H9 (cell line): ENCODE measurements at regions not wholly inside any gene's neighbourhood (a gene's known extent, or its start where the extent isn't known, plus 50 kb on each side); places are given as distances from the start of the nearest gene placed in this dataset.

Experiments
- DNase-seq: peaks from one replicate; pipeline ENCODE4 v3.0.0-alpha.2; 2017
- H2AFZ ChIP-seq: one replicate; pipeline ENCODE4 v1.6.1; 2013; ENCODE audit warnings: mild to moderate bottlenecking, low read length, control low read depth, moderate library complexity
- H2AK5ac ChIP-seq: 2 replicates; pipeline ENCODE4 v1.6.1; 2013; ENCODE audit warnings: low read length, control low read depth, mixed read lengths; ENCODE audit not compliant: insufficient read length
- H2BK120ac ChIP-seq: one replicate; pipeline ENCODE4 v1.6.1; 2013; ENCODE audit warnings: low read depth, mild to moderate bottlenecking, low read length, control low read depth, inconsistent platforms; ENCODE audit not compliant: poor library complexity, severe bottlenecking
- H2BK12ac ChIP-seq: 2 replicates; pipeline ENCODE4 v1.6.1; 2013; ENCODE audit warnings: low read length, control low read depth, mixed read lengths, low read depth; ENCODE audit not compliant: insufficient read length
- H2BK15ac ChIP-seq: 2 replicates; pipeline ENCODE4 v1.6.1; 2013; ENCODE audit warnings: low read depth, low read length, control low read depth
- H2BK20ac ChIP-seq: one replicate; pipeline ENCODE4 v1.6.1; 2013; ENCODE audit warnings: low read depth, mild to moderate bottlenecking, low read length, control low read depth, inconsistent platforms; ENCODE audit not compliant: poor library complexity, severe bottlenecking
- H2BK5ac ChIP-seq: 2 replicates; pipeline ENCODE4 v1.6.1; 2013; ENCODE audit warnings: low read length, control low read depth, mixed read lengths; ENCODE audit not compliant: insufficient read length
- H3K14ac ChIP-seq: 2 replicates; pipeline ENCODE4 v1.6.1; 2013; ENCODE audit warnings: low read length, control low read depth; ENCODE audit not compliant: insufficient read depth
- H3K18ac ChIP-seq: 2 replicates; pipeline ENCODE4 v1.6.1; 2013; ENCODE audit warnings: low read depth, mild to moderate bottlenecking, mixed read lengths, low read length, control low read depth; ENCODE audit not compliant: insufficient read length
- H3K23ac ChIP-seq: 2 replicates; pipeline ENCODE4 v1.6.1; 2013; ENCODE audit warnings: low read length, control low read depth, mixed read lengths, low read depth; ENCODE audit not compliant: insufficient read length
- H3K23me2 ChIP-seq: 2 replicates; pipeline ENCODE4 v1.6.1; 2013; ENCODE audit warnings: low read depth, mild to moderate bottlenecking, mixed read lengths, low read length, control low read depth; ENCODE audit not compliant: insufficient read length, poor library complexity, severe bottlenecking
- H3K27ac ChIP-seq: 2 replicates; pipeline ENCODE4 v1.5.1; 2013; ENCODE audit warnings: low read length, control low read depth, mixed read lengths, low read depth; ENCODE audit not compliant: insufficient read length
- H3K27me3 ChIP-seq: 2 replicates; pipeline ENCODE4 v1.6.1; 2013; ENCODE audit warnings: low read length, control low read depth, inconsistent platforms; ENCODE audit not compliant: insufficient read depth
- H3K4ac ChIP-seq: 2 replicates; pipeline ENCODE4 v1.6.1; 2013; ENCODE audit warnings: low read depth, mild to moderate bottlenecking, control low read depth, inconsistent platforms, low read length, moderate library complexity
- H3K4me1 ChIP-seq: 2 replicates; pipeline ENCODE4 v1.6.1; 2013; ENCODE audit warnings: low read length, control low read depth, inconsistent platforms; ENCODE audit not compliant: insufficient read depth
- H3K4me2 ChIP-seq: 2 replicates; pipeline ENCODE4 v1.6.1; 2013; ENCODE audit warnings: low read length, control low read depth, mixed read lengths; ENCODE audit not compliant: insufficient read length, insufficient read depth
- H3K56ac ChIP-seq: 2 replicates; pipeline ENCODE4 v1.6.1; 2013; ENCODE audit warnings: low read depth, mild to moderate bottlenecking, mixed read lengths, low read length, control low read depth; ENCODE audit not compliant: insufficient read length
- H3K79me1 ChIP-seq: 2 replicates; pipeline ENCODE4 v1.6.1; 2013; ENCODE audit warnings: low read depth, mild to moderate bottlenecking, moderate library complexity, low read length, control low read depth, inconsistent platforms; ENCODE audit not compliant: insufficient read depth, poor library complexity, severe bottlenecking
- H3K79me2 ChIP-seq: 2 replicates; pipeline ENCODE4 v1.6.1; 2013; ENCODE audit warnings: low read length, control low read depth, inconsistent platforms; ENCODE audit not compliant: insufficient read depth
- H3K9ac ChIP-seq: 2 replicates; pipeline ENCODE4 v1.6.1; 2013; ENCODE audit warnings: low read length, control low read depth, mixed read lengths; ENCODE audit not compliant: insufficient read length; ENCODE audit errors: extremely low read depth
- H3K9me3 ChIP-seq: one replicate; pipeline ENCODE4 v1.6.1; 2013; ENCODE audit warnings: low read depth, low read length, inconsistent platforms; ENCODE audit not compliant: control insufficient read depth
- H3T11ph ChIP-seq: one replicate; pipeline ENCODE4 v1.6.1; 2013; ENCODE audit warnings: mild to moderate bottlenecking, low read length, control low read depth, inconsistent platforms
- H4K20me1 ChIP-seq: one replicate; pipeline ENCODE4 v1.6.1; 2013; ENCODE audit not compliant: control insufficient read depth, insufficient read length, insufficient read depth
- H4K5ac ChIP-seq: 2 replicates; pipeline ENCODE4 v1.6.1; 2013; ENCODE audit warnings: low read depth, mild to moderate bottlenecking, mixed read lengths, low read length, control low read depth; ENCODE audit not compliant: insufficient read length
- H4K8ac ChIP-seq: replicated peaks from 2 replicates; pipeline ENCODE4 v1.6.1; 2013; ENCODE audit warnings: low read length, control low read depth, mixed read lengths, low read depth; ENCODE audit not compliant: insufficient read length
- H4K91ac ChIP-seq: 2 replicates; pipeline ENCODE4 v1.6.1; 2013; ENCODE audit warnings: low read depth, mild to moderate bottlenecking, moderate library complexity, mixed read lengths, low read length, control low read depth; ENCODE audit not compliant: insufficient read length
- H3K27ac Mint-ChIP-seq, 3 experiments: 2 replicates in 2 of 3; 3 replicates in 1 of 3; pipeline ENCODE4 v1.8.0; 2020 to 2021; ENCODE audit warnings: mixed read lengths in 3 of 3, mild to moderate bottlenecking in 1 of 3, moderate library complexity in 1 of 3
- H3K27me3 Mint-ChIP-seq: 2 replicates; pipeline ENCODE4 v1.8.0; 2021; ENCODE audit warnings: low read depth, mild to moderate bottlenecking, moderate library complexity, mixed read lengths
- H3K36me3 Mint-ChIP-seq, 3 experiments: 2 replicates in 2 of 3; 3 replicates in 1 of 3; pipeline ENCODE4 v1.8.0; 2020 to 2021; ENCODE audit warnings: low read depth in 3 of 3, mixed read lengths in 3 of 3; ENCODE audit not compliant: insufficient read depth in 1 of 3
- H3K4me1 Mint-ChIP-seq, 2 experiments: 2 replicates each; pipeline ENCODE4 v1.8.0; 2020; ENCODE audit warnings: mixed read lengths in 2 of 2
- H3K4me3 Mint-ChIP-seq, 2 experiments: 2 replicates in 1 of 2; 3 replicates in 1 of 2; pipeline ENCODE4 v1.8.0; 2020 to 2021; ENCODE audit warnings: mild to moderate bottlenecking in 2 of 2, mixed read lengths in 2 of 2, moderate library complexity in 1 of 2
- H3K9me3 Mint-ChIP-seq, 2 experiments: 2 replicates in 1 of 2; 3 replicates in 1 of 2; pipeline ENCODE4 v1.8.0; 2020; ENCODE audit warnings: mild to moderate bottlenecking in 2 of 2, mixed read lengths in 2 of 2, moderate library complexity in 1 of 2
- WGBS: extraction: QIAGEN DNeasy Blood & Tissue Kit; methylation state at CpG from one replicate; pipeline ENCODE4 v1.1.7; 2013; ENCODE audit warnings: missing lambda C conversion rate, low lambda C conversion rate, mixed read lengths; ENCODE audit not compliant: insufficient read length; ENCODE audit errors: extremely low coverage; 5-methylcytosine and 5-hydroxymethylcytosine counted together
- TF ChIP-seq, protein P1 (sequence below): fragments of 200-600 bp; sonication (generic); conservative IDR thresholded peaks from 3 replicates; pipeline ENCODE4 v1.8.0; 2021; ENCODE audit warnings: antibody characterized with exemption, mild to moderate bottlenecking

GRCh38 chr11:27963370-27963769, 144.6 kb downstream of the KIF18A start:
- Histone ChIP-seq H3K79me2 (no peaks in the 10 kb centered on the region), H3K18ac (no peak overlapping the region), H3K4ac (no peak overlapping the region), H3K9ac (no peak overlapping the region), H3K23me2 (no peaks in the 10 kb centered on the region), H4K5ac (no peak overlapping the region), H3K27ac (no peak overlapping the region), H3K9me3 (no peaks in the 10 kb centered on the region), H3K14ac (no peak overlapping the region), H2AFZ (no peak overlapping the region), H4K8ac (no peak overlapping the region), H2BK120ac (no peak overlapping the region), H3K79me1 (no peaks in the 10 kb centered on the region), H3K56ac (no peak overlapping the region), H2BK12ac (no peak overlapping the region), H4K20me1 (no peaks in the 10 kb centered on the region), H3K4me2 (no peak overlapping the region), H3K4me1 (no peaks in the 10 kb centered on the region; the same call in 1 of the 2 replicates), H2BK15ac (no peak overlapping the region), H3T11ph (no peak overlapping the region), H3K27me3 (no peaks in the 10 kb centered on the region), H2BK20ac (no peak overlapping the region), H2AK5ac (no peak overlapping the region), H2BK5ac (no peak overlapping the region), H3K23ac (no peak overlapping the region), H4K91ac (no peak overlapping the region)
- no peaks in the 10 kb centered on the region for H3K9me3 Mint-ChIP-seq
- H3K27me3 Mint-ChIP-seq, result no peaks in the 10 kb centered on the region
- WGBS, result no CpG with 5 or more reads among the region's 2 CpGs
- H3K36me3 Mint-ChIP-seq, result no peaks in the 10 kb centered on the region
- TF ChIP-seq, protein P1, sequence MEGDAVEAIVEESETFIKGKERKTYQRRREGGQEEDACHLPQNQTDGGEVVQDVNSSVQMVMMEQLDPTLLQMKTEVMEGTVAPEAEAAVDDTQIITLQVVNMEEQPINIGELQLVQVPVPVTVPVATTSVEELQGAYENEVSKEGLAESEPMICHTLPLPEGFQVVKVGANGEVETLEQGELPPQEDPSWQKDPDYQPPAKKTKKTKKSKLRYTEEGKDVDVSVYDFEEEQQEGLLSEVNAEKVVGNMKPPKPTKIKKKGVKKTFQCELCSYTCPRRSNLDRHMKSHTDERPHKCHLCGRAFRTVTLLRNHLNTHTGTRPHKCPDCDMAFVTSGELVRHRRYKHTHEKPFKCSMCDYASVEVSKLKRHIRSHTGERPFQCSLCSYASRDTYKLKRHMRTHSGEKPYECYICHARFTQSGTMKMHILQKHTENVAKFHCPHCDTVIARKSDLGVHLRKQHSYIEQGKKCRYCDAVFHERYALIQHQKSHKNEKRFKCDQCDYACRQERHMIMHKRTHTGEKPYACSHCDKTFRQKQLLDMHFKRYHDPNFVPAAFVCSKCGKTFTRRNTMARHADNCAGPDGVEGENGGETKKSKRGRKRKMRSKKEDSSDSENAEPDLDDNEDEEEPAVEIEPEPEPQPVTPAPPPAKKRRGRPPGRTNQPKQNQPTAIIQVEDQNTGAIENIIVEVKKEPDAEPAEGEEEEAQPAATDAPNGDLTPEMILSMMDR, result no peak
- H3K27ac Mint-ChIP-seq, result no peak overlapping the region
- H3K4me1 Mint-ChIP-seq, result peaks cover 58 to 60% of the 10 kb centered on the region in 2 experiments
- DNase-seq, result no peak
- no peak overlapping the region for H3K4me3 Mint-ChIP-seq
